Pancreas (tissue), 10 donors: ENCODE measurements at regions not wholly inside any gene's neighbourhood (a gene's known extent, or its start where the extent isn't known, plus 50 kb on each side); places are given as distances from the start of the nearest gene placed in this dataset.

Source experiments
- ATAC-seq, 4 donors: fragments of 200-7000 bp; cut with Tn5 transposase; one replicate each; pipeline versions ENCODE4 v1.8.0 to v1.9.1; 2020; ENCODE audit warnings: mild to moderate bottlenecking in 4 of 4, moderate library complexity in 4 of 4
- DNase-seq, 6 donors: peaks; one replicate each; pipeline ENCODE4 v3.0.0-alpha.2; 2020
- FAIRE-seq: peaks from 2 replicates; lab custom pipeline; 2012; peaks lifted over from hg19 to GRCh38; lab: Jason Lieb, UNC
- H3K27ac ChIP-seq, 4 donors: fragments of 200-600 bp; sonication (generic); 1 replicate in 3 of 4; 2 replicates in 1 of 4; pipeline versions ENCODE4 v1.5.0 to v1.8.0; 2020
- H3K27me3 ChIP-seq, 4 donors: fragments of 200-600 bp; one replicate each; pipeline ENCODE4 v1.8.0; 2021
- H3K36me3 ChIP-seq, 3 donors: fragments of 200-600 bp; sonication (generic) in 1 of 3; one replicate each; pipeline versions ENCODE4 v1.5.0 to v1.8.0; 2020 to 2021
- H3K4me1 ChIP-seq, 3 donors: fragments of 200-600 bp; one replicate each; pipeline ENCODE4 v1.8.0; 2021
- H3K4me3 ChIP-seq, 4 donors: fragments of 200-600 bp; sonication (generic) in 2 of 4; one replicate each; pipeline versions ENCODE4 v1.5.0 to v1.8.0; 2020 to 2021
- H3K9me3 ChIP-seq, 4 donors: fragments of 200-600 bp; one replicate each; pipeline ENCODE4 v1.8.0; 2021
- WGBS, 2 donors: extraction: QIAGEN DNeasy Blood & Tissue Kit; methylation state at CpG; one replicate each; pipeline ENCODE4 v1.1.7; 2013; 5-methylcytosine and 5-hydroxymethylcytosine counted together
- intact Hi-C, 3 donors: fragments of 100-400 bp; cut with DNase I; formaldehyde crosslinking; loops; one replicate each; pipeline versions ENCODE4 v1.11.1 to v1.14.2; 2022
- TF ChIP-seq, protein P1 (sequence below), 4 donors: fragments of 200-600 bp; sonication (generic) in 3 of 4; IDR thresholded peaks; one replicate each; pipeline versions ENCODE4 v1.5.0 to v1.8.0; 2021; ENCODE audit warnings: antibody characterized with exemption in 4 of 4
- donor health status: healthy with polysubstance abuse.
- donor health status: DM: no; HTN: no; CAD: no; lungs with moderate emphysema.
- donor health status: DM: no; HTN: no; CAD: no.
- donor health status: control.
- donor health status: control.
- donor health status: Bipolar disorder and iron deficiency.
- donor health status: DM: yes; HTN: yes; CAD: no.
- donor health status: DM: no; HTN: no; CAD: no.
- donor health status: DM: no; HTN: no; CAD: no.
- donor health status: DM: yes; HTN: yes; CAD: no.

DNA sequence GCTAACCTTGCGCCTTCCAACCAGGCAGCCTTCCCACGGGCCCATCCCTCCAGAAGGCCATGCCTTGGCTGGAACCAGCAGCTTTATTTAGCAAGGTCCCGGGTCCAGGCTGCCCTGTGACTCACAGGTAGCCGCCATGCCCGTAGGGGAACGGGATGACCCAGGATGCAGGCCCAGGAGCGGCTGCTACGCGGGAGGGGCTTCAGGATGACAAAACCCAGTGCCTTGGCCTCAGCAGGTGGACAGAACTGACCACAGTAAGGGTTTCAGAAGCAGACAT lies 63.3 kb downstream of the RTP5 start:
- H3K36me3 ChIP-seq, result no peaks in the 10 kb centered on the region
- no peaks in the 10 kb centered on the region for H3K9me3 ChIP-seq
- no peak overlapping the region for H3K4me3 ChIP-seq
- WGBS, 2 donors, result 65 to 73% methylated on average over 9 of the region's 9 CpGs
- TF ChIP-seq, protein P1, sequence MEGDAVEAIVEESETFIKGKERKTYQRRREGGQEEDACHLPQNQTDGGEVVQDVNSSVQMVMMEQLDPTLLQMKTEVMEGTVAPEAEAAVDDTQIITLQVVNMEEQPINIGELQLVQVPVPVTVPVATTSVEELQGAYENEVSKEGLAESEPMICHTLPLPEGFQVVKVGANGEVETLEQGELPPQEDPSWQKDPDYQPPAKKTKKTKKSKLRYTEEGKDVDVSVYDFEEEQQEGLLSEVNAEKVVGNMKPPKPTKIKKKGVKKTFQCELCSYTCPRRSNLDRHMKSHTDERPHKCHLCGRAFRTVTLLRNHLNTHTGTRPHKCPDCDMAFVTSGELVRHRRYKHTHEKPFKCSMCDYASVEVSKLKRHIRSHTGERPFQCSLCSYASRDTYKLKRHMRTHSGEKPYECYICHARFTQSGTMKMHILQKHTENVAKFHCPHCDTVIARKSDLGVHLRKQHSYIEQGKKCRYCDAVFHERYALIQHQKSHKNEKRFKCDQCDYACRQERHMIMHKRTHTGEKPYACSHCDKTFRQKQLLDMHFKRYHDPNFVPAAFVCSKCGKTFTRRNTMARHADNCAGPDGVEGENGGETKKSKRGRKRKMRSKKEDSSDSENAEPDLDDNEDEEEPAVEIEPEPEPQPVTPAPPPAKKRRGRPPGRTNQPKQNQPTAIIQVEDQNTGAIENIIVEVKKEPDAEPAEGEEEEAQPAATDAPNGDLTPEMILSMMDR (IDR thresholded peaks at IDR 0.05), result no peak
- no peaks in the 10 kb centered on the region for H3K27me3 ChIP-seq
- intact Hi-C loops, result no loop called here
- H3K4me1 ChIP-seq, result no peaks in the 10 kb centered on the region
- no peak for FAIRE-seq
- peak in 1 of 6 donors; percentile 29 for DNase-seq
- peak; percentile 13 to 24 (median 18) for ATAC-seq
- H3K27ac ChIP-seq, result peak overlapping the region; percentile 30 to 65 (median 50)

DNA sequence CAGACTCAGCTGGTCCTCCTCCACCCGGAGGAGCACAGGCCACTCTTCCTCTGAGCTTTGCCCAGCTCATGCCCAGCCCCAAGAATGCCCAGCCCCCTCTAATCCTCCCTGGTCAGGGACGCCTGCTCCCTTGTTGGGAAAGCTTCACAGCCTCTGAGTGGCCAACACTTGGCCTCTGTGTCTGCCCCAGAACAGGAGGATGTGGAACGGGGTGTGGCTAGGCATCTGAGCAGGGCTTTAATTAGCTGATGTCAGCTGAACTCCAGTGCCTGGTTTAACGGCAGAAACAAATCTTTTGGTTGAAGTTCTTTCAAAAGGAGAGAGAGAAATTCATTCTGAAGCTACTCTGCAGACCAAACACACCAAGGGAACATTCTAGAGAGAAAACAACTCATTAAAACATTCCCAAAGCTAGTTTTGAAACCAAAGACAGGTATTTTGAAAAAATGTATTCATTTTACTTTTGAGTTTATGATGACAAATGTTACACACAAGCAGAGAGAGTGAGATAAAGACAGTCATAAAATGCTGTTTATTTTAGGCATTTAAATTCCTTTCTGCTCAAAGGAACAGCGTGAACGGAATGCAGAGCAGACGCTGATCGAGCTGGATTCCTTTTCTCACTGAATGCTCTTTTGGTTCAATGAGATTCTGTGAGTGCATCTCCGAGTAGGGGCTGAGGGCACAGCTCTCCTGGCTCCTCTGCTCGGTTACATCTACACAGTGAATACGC lies 63.8 kb downstream of the RTP5 start:
- FAIRE-seq, result no peak
- peak; percentile 47 to 69 (median 57) for ATAC-seq
- no peaks in the 10 kb centered on the region for H3K36me3 ChIP-seq
- no peaks in the 10 kb centered on the region for H3K27me3 ChIP-seq
- no peaks in the 10 kb centered on the region for H3K4me1 ChIP-seq
- WGBS, 2 donors, result 53 to 60% methylated on average over 11 of the region's 11 CpGs
- TF ChIP-seq, protein P1 (IDR thresholded peaks at IDR 0.05), result no peak
- peak overlapping the region in 1 of 4 donors; percentile 30 for H3K4me3 ChIP-seq
- no peaks in the 10 kb centered on the region for H3K9me3 ChIP-seq
- intact Hi-C loops, result no loop called here
- DNase-seq, result peak in 1 of 6 donors; percentile 43
- H3K27ac ChIP-seq, result peak overlapping the region; percentile 30 to 65 (median 50)

DNA sequence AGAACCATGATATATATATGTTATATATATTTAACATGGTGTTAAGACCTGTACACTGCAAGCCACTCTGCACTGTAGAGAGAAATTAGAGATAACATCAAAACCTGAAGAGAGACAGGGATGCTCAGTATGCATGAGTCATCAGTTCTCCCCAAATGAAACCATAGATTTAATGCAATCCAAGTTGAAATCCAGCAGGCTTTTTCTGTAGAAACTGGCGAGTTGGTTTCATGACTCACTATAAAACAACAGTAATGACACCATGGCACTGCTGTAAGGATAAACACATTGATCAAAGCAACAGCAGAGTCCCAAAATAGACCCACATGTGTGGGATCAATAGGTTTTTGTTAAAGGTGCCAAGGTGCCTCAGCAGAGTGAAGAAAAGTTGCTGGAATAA lies 65.8 kb downstream of the RTP5 start:
- Histone ChIP-seq H3K9me3 (no peaks in the 10 kb centered on the region), H3K27ac (no peak overlapping the region), H3K27me3 (no peaks in the 10 kb centered on the region), H3K4me3 (peak overlapping the region in 1 of 4 donors; percentile 30), H3K36me3 (no peaks in the 10 kb centered on the region), H3K4me1 (no peaks in the 10 kb centered on the region)
- DNase-seq (peak in 1 of 6 donors; percentile 7), ATAC-seq (no peak), FAIRE-seq (no peak)
- 60 to 73% methylated on average over 1 of the region's 1 CpG for WGBS, 2 donors
- intact Hi-C loops, result no loop called here
- TF ChIP-seq, protein P1 (IDR thresholded peaks at IDR 0.05), result no peak

DNA sequence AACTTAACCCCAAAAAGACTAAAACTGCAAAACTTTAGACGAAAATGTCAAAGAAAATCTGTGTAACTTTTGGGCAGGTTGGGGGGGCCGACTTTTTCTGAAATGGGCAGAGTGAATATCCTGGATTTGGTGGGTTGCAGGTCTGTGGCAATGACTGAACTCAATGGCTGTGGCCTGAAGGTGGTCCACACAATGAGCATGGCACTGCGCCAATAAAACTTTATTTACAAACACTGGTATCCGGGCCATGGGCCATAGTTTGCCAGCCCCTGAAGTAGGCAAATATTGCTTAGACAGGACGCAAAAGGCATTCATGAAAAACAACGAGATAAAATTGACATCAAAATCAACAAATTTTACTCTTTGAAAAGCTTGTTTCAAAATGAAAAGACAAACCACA lies 66.2 kb downstream of the RTP5 start:
- no peak for FAIRE-seq
- Histone ChIP-seq H3K27ac (no peak overlapping the region), H3K4me3 (no peak overlapping the region), H3K36me3 (no peaks in the 10 kb centered on the region), H3K4me1 (no peaks in the 10 kb centered on the region), H3K27me3 (no peaks in the 10 kb centered on the region), H3K9me3 (no peaks in the 10 kb centered on the region)
- intact Hi-C loops, result no loop called here
- 80 to 83% methylated on average over 6 of the region's 6 CpGs for WGBS, 2 donors
- no peak for ATAC-seq
- DNase-seq, result no peak
- TF ChIP-seq, protein P1 (IDR thresholded peaks at IDR 0.05), result no peak

DNA sequence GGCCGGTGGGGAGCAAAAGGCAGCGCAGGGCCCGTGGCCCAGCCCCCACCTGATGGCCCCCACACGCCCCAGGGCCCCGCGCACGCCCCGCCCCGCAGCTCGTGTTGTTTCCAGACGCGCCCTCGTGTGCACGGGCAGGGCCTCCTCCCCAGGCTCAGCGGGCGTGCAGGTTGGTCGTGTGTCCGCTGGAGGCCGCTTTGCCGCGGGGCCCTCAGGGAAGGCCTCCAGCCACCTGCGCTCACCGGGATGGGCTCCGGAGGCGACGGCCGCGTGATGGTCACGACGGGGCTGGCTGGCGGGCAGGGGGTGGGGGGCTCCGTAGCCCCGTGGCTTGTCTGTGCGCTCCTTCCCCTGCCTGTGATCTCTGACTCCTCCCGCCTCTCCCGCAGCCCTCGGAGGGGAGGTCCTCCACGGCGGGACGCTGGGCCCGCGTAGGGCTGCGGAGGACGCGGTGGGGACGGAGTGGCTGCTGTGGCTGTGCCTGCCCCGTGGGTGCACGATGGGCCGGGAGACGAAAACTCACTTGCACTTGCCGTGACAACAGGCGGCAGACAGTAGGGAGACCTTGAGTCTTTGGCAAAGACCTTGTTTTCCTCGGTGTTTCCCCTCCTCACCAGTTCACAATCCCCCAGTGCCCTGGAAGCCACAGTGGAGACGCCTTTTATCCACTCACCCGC lies 67.1 kb downstream of the RTP5 start:
- H3K4me3 ChIP-seq, result no peak overlapping the region
- FAIRE-seq (no peak), DNase-seq (no peak), ATAC-seq (no peak)
- H3K4me1 ChIP-seq, result no peaks in the 10 kb centered on the region
- intact Hi-C loops, result no loop called here
- 83 to 88% methylated on average over 42 to 55 of the region's 55 CpGs for WGBS, 2 donors
- H3K27me3 ChIP-seq, result no peaks in the 10 kb centered on the region
- TF ChIP-seq, protein P1 (IDR thresholded peaks at IDR 0.05), result no peak
- H3K36me3 ChIP-seq, result no peaks in the 10 kb centered on the region
- no peak overlapping the region for H3K27ac ChIP-seq
- no peaks in the 10 kb centered on the region for H3K9me3 ChIP-seq
